Smooth muscle cell (in vitro differentiated cells): ENCODE measurements at regions not wholly inside any gene's neighbourhood (a gene's known extent, or its start where the extent isn't known, plus 50 kb on each side); places are given as distances from the start of the nearest gene placed in this dataset.
"Not testable (repeated sequence)": the region's sequence is repeated elsewhere in the genome, so short reads cannot be mapped to it uniquely, and the experiment has no call there.

Source experiments
- DNase-seq: peaks from one replicate; lab custom pipeline; 2025; ENCODE audit not compliant: unreplicated experiment; lab: John Stamatoyannopoulos, UW
- H2AFZ ChIP-seq: fragments of 200-600 bp; sonication (generic); 2 replicates; pipeline ENCODE4 v1.6.0; 2016; ENCODE audit warnings: antibody characterized with exemption, low read depth, mild to moderate bottlenecking
- H3F3A ChIP-seq: fragments of 200-600 bp; sonication (generic); 2 replicates; pipeline ENCODE4 v1.6.0; 2017; ENCODE audit warnings: antibody characterized with exemption, low read depth
- H3K27ac ChIP-seq: fragments of 200-600 bp; sonication (generic); 2 replicates; pipeline ENCODE4 v1.5.1; 2016; ENCODE audit warnings: low read depth, mild to moderate bottlenecking
- H3K27me3 ChIP-seq: fragments of 200-600 bp; sonication (generic); 2 replicates; pipeline ENCODE4 v1.6.1; 2016; ENCODE audit warnings: low read depth, mild to moderate bottlenecking
- H3K36me3 ChIP-seq: fragments of 200-600 bp; sonication (generic); 2 replicates; pipeline ENCODE4 v1.5.1; 2016; ENCODE audit warnings: low read depth
- H3K4me1 ChIP-seq: fragments of 200-600 bp; sonication (generic); 2 replicates; pipeline ENCODE4 v1.5.1; 2016; ENCODE audit warnings: low read depth
- H3K4me2 ChIP-seq: fragments of 200-600 bp; sonication (generic); 2 replicates; pipeline ENCODE4 v1.6.0; 2016; ENCODE audit warnings: mild to moderate bottlenecking
- H3K4me3 ChIP-seq: fragments of 200-600 bp; sonication (generic); 2 replicates; pipeline ENCODE4 v1.5.1; 2016; ENCODE audit warnings: mild to moderate bottlenecking
- H3K79me2 ChIP-seq: fragments of 200-600 bp; sonication (generic); 2 replicates; pipeline ENCODE4 v1.6.0; 2016; ENCODE audit warnings: low read depth, mild to moderate bottlenecking
- H3K9ac ChIP-seq: fragments of 200-600 bp; sonication (generic); 2 replicates; pipeline ENCODE4 v1.6.0; 2016; ENCODE audit warnings: low read depth
- H3K9me3 ChIP-seq: fragments of 200-600 bp; sonication (generic); replicated peaks from 2 replicates; pipeline ENCODE4 v1.5.1; 2016; ENCODE audit warnings: low read depth
- H4K20me1 ChIP-seq: fragments of 200-600 bp; sonication (generic); 2 replicates; pipeline ENCODE4 v1.6.0; 2016; ENCODE audit warnings: low read depth
- WGBS: methylation state at CpG from one replicate; pipeline ENCODE4 v1.1.7; 2016; ENCODE audit warnings: low lambda C conversion rate; 5-methylcytosine and 5-hydroxymethylcytosine counted together
- TF ChIP-seq, protein P1 (sequence below): fragments of 200-600 bp; sonication (generic); IDR thresholded peaks from 2 replicates; pipeline ENCODE4 v1.5.1; 2017; ENCODE audit warnings: borderline replicate concordance, mild to moderate bottlenecking, antibody characterized with exemption; ENCODE audit not compliant: insufficient read depth, poor library complexity, severe bottlenecking

DNA sequence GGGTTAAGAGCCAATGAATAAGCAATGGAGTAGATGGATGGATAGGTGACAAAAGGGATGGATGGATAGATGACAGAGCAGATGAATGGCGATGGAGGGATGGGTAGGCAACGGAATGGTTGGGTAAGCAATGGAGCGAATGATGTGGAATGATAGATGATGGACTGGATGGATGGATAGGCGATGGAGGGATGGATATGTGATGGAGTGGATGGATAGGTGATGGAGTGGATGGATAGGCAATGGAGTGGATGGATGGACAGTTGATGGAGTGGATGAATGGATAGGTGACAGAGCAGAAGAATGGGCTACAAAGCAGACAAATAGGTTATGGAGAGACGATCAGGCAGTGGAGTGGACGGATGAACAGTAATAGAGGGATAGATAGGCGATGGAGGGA is 269.6 kb downstream of the TEX29 start:
- no peak overlapping the region for H3K9ac ChIP-seq
- H2AFZ ChIP-seq: no peak overlapping the region
- DNase-seq: no peak
- no peaks in the 10 kb centered on the region for H3K27me3 ChIP-seq
- WGBS: 91% methylated on average over 7 of the region's 7 CpGs
- H3K9me3 ChIP-seq: no peaks in the 10 kb centered on the region
- H3F3A ChIP-seq: no peaks in the 10 kb centered on the region
- H3K36me3 ChIP-seq: no peaks in the 10 kb centered on the region
- H4K20me1 ChIP-seq: no peaks in the 10 kb centered on the region
- H3K4me3 ChIP-seq: no peak overlapping the region
- H3K4me2 ChIP-seq: no peak overlapping the region
- no peaks in the 10 kb centered on the region for H3K4me1 ChIP-seq
- no peaks in the 10 kb centered on the region for H3K79me2 ChIP-seq
- TF ChIP-seq, protein P1, sequence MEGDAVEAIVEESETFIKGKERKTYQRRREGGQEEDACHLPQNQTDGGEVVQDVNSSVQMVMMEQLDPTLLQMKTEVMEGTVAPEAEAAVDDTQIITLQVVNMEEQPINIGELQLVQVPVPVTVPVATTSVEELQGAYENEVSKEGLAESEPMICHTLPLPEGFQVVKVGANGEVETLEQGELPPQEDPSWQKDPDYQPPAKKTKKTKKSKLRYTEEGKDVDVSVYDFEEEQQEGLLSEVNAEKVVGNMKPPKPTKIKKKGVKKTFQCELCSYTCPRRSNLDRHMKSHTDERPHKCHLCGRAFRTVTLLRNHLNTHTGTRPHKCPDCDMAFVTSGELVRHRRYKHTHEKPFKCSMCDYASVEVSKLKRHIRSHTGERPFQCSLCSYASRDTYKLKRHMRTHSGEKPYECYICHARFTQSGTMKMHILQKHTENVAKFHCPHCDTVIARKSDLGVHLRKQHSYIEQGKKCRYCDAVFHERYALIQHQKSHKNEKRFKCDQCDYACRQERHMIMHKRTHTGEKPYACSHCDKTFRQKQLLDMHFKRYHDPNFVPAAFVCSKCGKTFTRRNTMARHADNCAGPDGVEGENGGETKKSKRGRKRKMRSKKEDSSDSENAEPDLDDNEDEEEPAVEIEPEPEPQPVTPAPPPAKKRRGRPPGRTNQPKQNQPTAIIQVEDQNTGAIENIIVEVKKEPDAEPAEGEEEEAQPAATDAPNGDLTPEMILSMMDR: no peak
- no peak overlapping the region for H3K27ac ChIP-seq

DNA sequence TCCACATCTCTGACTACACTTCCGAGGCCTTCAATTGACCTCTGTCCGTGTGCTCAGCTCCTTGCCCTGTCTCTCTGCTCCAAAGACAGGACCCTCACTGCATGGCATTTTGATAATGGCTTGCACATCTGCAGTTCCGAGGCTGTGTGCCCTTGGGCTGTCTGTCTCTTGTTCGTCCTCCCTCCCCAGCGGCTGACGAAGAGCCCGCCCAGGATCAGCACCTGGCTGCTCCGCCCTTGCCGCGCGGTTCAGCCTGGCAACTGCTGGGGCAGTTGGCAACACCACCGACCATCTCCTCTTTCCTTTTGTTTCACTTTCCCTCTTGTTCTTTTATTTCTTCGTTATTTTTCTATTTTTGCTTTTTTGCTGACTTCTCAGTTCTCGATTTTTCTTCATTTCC is 270.4 kb downstream of the TEX29 start:
- no peaks in the 10 kb centered on the region for H3K36me3 ChIP-seq
- H3K79me2 ChIP-seq: no peaks in the 10 kb centered on the region
- no peaks in the 10 kb centered on the region for H3K27me3 ChIP-seq
- WGBS: 92% methylated on average over 14 of the region's 14 CpGs
- H3K9me3 ChIP-seq: no peaks in the 10 kb centered on the region
- H4K20me1 ChIP-seq: no peaks in the 10 kb centered on the region
- H3K4me3 ChIP-seq: no peak overlapping the region
- H3F3A ChIP-seq: no peaks in the 10 kb centered on the region
- H3K27ac ChIP-seq: no peak overlapping the region
- no peak overlapping the region for H3K9ac ChIP-seq
- TF ChIP-seq, protein P1: no peak
- no peaks in the 10 kb centered on the region for H3K4me1 ChIP-seq
- H2AFZ ChIP-seq: no peak overlapping the region
- H3K4me2 ChIP-seq: no peak overlapping the region
- DNase-seq: no peak

DNA sequence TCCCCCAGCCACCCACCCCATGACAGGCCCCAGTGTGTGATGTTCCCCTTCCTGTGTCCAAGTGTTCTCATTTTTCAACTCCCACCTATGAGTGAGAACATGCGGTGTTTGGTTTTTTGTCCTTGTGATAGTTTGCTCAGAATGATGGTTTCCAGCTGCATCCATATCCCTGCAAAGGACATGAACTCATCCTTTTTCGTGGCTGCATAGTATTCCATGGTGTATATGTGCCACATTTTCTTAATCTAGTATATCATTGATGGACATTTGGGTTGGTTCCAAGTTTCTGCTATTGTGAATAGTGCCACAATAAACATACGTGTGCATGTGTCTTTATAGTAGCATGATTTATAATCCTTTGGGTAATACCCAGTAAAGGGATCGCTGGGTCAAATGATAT is 273.0 kb downstream of the TEX29 start:
- H3F3A ChIP-seq, H3K4me3 ChIP-seq, H3K4me1 ChIP-seq, H3K9me3 ChIP-seq, H3K9ac ChIP-seq, H3K4me2 ChIP-seq, DNase-seq, H3K27ac ChIP-seq, H3K27me3 ChIP-seq, H4K20me1 ChIP-seq, H2AFZ ChIP-seq, H3K36me3 ChIP-seq, H3K79me2 ChIP-seq: not testable (repeated sequence)
- WGBS: 93% methylated on average over 4 of the region's 4 CpGs

DNA sequence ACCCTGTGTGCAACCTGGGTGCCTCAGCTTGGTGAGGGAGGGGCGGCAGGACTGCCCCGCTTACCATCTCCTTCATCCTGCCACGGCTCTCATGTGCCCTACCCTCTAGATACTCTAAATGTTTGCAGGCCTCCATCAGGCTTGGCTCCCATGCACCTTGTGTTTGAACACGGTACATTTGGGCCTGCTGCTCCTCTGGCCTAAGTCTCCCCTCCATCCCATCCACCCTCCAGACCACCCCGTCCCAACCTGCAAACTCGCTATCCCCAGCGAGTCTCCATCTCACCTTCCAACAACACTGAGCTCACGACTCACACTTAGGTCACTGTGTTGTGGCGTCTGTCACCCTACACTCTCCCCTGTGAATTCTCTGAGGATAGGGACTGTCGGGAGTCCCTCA is 274.2 kb downstream of the TEX29 start:
- no peak for DNase-seq
- H3K36me3 ChIP-seq: no peaks in the 10 kb centered on the region
- TF ChIP-seq, protein P1: no peak
- no peaks in the 10 kb centered on the region for H3K79me2 ChIP-seq
- H3K27ac ChIP-seq: no peak overlapping the region
- H3K9ac ChIP-seq: no peak overlapping the region
- no peak overlapping the region for H3K4me3 ChIP-seq
- no peaks in the 10 kb centered on the region for H3K4me1 ChIP-seq
- 93% methylated on average over 10 of the region's 10 CpGs for WGBS
- H3K9me3 ChIP-seq: no peaks in the 10 kb centered on the region
- H2AFZ ChIP-seq: no peak overlapping the region
- H3K4me2 ChIP-seq: no peak overlapping the region
- no peaks in the 10 kb centered on the region for H4K20me1 ChIP-seq
- no peaks in the 10 kb centered on the region for H3F3A ChIP-seq
- no peaks in the 10 kb centered on the region for H3K27me3 ChIP-seq
